RWPE2 (cell line): ENCODE measurements at regions not wholly inside any gene's neighbourhood (a gene's known extent, or its start where the extent isn't known, plus 50 kb on each side); places are given as distances from the start of the nearest gene placed in this dataset.

Source experiments
- ATAC-seq: fragments of 200-7000 bp; cut with Tn5 transposase; 3 replicates; pipeline ENCODE4 v1.9.1; 2021; ENCODE audit warnings: low read depth
- DNase-seq: peaks from one replicate; pipeline ENCODE4 v3.0.0-alpha.2; 2020; ENCODE audit warnings: low spot score
- H3K27ac ChIP-seq: fragments of 450-650 bp; 2 replicates; pipeline ENCODE4 v1.5.1; 2017; ENCODE audit warnings: mild to moderate bottlenecking; ENCODE audit not compliant: poor library complexity, severe bottlenecking
- H3K27me3 ChIP-seq: fragments of 250-450 bp; sonication (Bioruptor Pico); 2 replicates; pipeline ENCODE4 v1.5.1; 2021; ENCODE audit warnings: mild to moderate bottlenecking, moderate library complexity; ENCODE audit not compliant: insufficient read depth, poor library complexity, severe bottlenecking
- H3K36me3 ChIP-seq: fragments of 250-450 bp; sonication (Bioruptor Pico); 2 replicates; pipeline ENCODE4 v1.5.1; 2020; ENCODE audit warnings: low read depth, mild to moderate bottlenecking, moderate library complexity
- H3K4me1 ChIP-seq: fragments of 250-450 bp; sonication (Bioruptor Pico); 2 replicates; pipeline ENCODE4 v1.5.1; 2021; ENCODE audit warnings: mild to moderate bottlenecking, moderate library complexity; ENCODE audit not compliant: insufficient read depth, poor library complexity, severe bottlenecking
- H3K4me3 ChIP-seq: fragments of 250-450 bp; sonication (Bioruptor Pico); 2 replicates; pipeline ENCODE4 v1.5.1; 2021; ENCODE audit warnings: mild to moderate bottlenecking, moderate library complexity; ENCODE audit not compliant: severe bottlenecking
- H3K9me3 ChIP-seq: fragments of 250-450 bp; sonication (Bioruptor Pico); 2 replicates; pipeline ENCODE4 v1.5.1; 2021; ENCODE audit warnings: mild to moderate bottlenecking, moderate library complexity; ENCODE audit not compliant: severe bottlenecking
- TF ChIP-seq, protein P1 (sequence below): fragments of 450-650 bp; IDR thresholded peaks from one replicate; pipeline ENCODE4 v1.5.1; 2017; ENCODE audit warnings: mild to moderate bottlenecking, moderate library complexity; ENCODE audit not compliant: poor library complexity, severe bottlenecking

GRCh38 chr1:18557621-18558465 is 72.8 kb upstream of the PAX7 start:
- Histone ChIP-seq H3K4me3 (no peak overlapping the region), H3K36me3 (no peaks in the 10 kb centered on the region), H3K27ac (no peak overlapping the region), H3K9me3 (no peaks in the 10 kb centered on the region), H3K27me3 (peaks cover 44% of the 10 kb centered on the region), H3K4me1 (no peaks in the 10 kb centered on the region)
- TF ChIP-seq, protein P1, sequence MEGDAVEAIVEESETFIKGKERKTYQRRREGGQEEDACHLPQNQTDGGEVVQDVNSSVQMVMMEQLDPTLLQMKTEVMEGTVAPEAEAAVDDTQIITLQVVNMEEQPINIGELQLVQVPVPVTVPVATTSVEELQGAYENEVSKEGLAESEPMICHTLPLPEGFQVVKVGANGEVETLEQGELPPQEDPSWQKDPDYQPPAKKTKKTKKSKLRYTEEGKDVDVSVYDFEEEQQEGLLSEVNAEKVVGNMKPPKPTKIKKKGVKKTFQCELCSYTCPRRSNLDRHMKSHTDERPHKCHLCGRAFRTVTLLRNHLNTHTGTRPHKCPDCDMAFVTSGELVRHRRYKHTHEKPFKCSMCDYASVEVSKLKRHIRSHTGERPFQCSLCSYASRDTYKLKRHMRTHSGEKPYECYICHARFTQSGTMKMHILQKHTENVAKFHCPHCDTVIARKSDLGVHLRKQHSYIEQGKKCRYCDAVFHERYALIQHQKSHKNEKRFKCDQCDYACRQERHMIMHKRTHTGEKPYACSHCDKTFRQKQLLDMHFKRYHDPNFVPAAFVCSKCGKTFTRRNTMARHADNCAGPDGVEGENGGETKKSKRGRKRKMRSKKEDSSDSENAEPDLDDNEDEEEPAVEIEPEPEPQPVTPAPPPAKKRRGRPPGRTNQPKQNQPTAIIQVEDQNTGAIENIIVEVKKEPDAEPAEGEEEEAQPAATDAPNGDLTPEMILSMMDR, result no peak
- no peak for DNase-seq
- ATAC-seq, result peak; percentile 23; the same call in 1 of the 3 replicates

DNA sequence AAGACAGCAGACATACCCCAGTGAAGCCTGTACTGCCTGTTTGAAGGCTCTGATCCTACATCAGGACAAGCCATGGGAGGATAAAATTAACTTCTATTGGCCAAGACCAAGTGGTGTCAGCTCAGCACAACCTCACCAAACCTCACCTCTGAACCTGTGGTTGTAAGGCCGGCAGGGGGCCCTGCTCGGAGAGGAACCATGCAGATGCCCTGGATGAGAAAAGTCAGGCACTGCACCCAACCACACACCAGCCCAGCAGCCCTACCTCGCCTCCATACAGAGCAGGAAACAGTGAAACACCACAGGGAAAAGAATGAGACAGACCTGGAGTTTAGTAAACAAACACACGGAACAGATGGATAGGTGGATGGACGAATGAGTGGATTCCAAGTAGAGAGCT is 70.0 kb upstream of the PAX7 start:
- peaks cover 51% of the 10 kb centered on the region for H3K27me3 ChIP-seq

DNA sequence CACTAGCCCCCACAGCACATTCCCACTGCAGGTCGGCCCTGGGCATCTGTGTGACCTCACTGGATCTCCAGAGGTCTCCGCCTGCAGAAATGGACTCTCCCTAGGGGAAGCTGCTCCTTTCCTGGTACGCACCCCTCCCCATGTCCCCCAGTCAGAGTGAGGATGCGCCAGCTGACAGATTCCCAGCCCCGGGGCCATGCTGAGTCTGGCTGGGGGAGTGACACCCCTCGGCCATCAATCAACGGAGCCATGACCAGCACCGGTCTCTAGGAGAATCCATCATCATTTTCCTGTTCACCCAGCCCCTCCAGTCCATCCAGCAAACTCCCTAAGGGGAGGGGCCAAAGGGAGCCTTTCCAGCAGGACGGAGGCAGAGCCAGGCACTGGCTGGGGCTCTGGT is 68.7 kb upstream of the PAX7 start:
- no peaks in the 10 kb centered on the region for H3K4me1 ChIP-seq
- TF ChIP-seq, protein P1, result no peak
- DNase-seq, result no peak
- H3K9me3 ChIP-seq, result no peaks in the 10 kb centered on the region
- H3K27ac ChIP-seq, result no peak overlapping the region
- peaks cover 50% of the 10 kb centered on the region for H3K27me3 ChIP-seq
- no peak overlapping the region for H3K4me3 ChIP-seq
- no peak for ATAC-seq
- H3K36me3 ChIP-seq, result no peaks in the 10 kb centered on the region

More for the DNA sequence above, 70.0 kb upstream of the PAX7 start:
- Histone ChIP-seq H3K4me3 (no peak overlapping the region), H3K36me3 (no peaks in the 10 kb centered on the region), H3K9me3 (no peaks in the 10 kb centered on the region), H3K4me1 (no peaks in the 10 kb centered on the region), H3K27ac (no peak overlapping the region)
- ATAC-seq, result no peak
- TF ChIP-seq, protein P1, result no peak
- no peak for DNase-seq

DNA sequence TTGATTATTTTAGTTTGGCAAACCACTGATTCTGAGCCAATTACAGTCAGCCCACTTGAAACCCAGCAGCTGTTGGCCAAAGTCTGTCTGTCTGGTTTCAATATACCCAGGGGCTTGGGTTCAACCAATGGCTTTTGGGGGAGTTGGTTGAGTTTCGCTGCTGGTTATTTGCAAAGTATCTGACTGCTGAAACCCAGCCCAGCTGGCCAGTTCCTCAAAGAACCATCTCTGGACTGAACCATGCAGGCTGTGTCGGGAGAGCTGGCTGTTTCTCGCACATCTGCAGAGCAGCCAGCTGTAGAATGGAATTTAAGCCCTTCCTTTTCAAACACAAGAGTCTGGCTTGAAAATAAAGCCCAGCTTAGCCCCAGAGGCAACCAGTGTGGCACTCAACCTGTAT is 66.0 kb upstream of the PAX7 start:
- H3K27ac ChIP-seq, result no peak overlapping the region
- ATAC-seq (no peak), DNase-seq (no peak)
- no peaks in the 10 kb centered on the region for H3K4me1 ChIP-seq
- peaks cover 23% of the 10 kb centered on the region for H3K27me3 ChIP-seq
- TF ChIP-seq, protein P1, result no peak
- no peak overlapping the region for H3K4me3 ChIP-seq
- H3K36me3 ChIP-seq, result no peaks in the 10 kb centered on the region
- no peaks in the 10 kb centered on the region for H3K9me3 ChIP-seq

DNA sequence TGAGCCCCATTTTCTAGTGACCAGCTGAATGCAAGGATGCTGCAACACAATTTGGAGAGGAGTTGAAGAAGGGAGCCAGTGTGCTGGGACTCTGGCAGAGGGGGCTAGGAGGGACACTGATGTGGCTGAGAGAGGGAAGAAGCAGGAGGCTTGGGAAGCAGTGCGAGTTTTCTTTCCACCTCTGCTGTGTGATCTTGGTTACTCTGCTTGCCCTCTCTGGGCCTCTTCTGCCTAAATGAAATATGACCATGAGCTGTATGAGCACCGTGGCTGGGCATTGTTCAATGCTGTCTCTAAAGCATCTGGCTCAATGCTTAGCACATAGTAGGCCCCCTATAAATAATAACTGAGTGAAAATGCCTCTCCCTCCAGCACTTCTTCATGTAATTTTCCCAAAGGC is 65.3 kb upstream of the PAX7 start:
- ATAC-seq (no peak), DNase-seq (no peak)
- Histone ChIP-seq H3K4me3 (no peak overlapping the region), H3K9me3 (no peaks in the 10 kb centered on the region), H3K36me3 (no peaks in the 10 kb centered on the region), H3K4me1 (no peaks in the 10 kb centered on the region), H3K27ac (no peak overlapping the region), H3K27me3 (peaks cover 16% of the 10 kb centered on the region)
- TF ChIP-seq, protein P1, result no peak
